ENCODE measurements at regions not wholly inside any gene's neighbourhood (a gene's known extent, or its start where the extent isn't known, plus 50 kb on each side); places are given as distances from the start of the nearest gene placed in this dataset.
"Not testable (repeated sequence)": the region's sequence is repeated elsewhere in the genome, so short reads cannot be mapped to it uniquely, and the experiment has no call there.

- Histone ChIP-seq H3K4me3 (replicated peaks in 1 of 3; ENCODE audit: low read depth in 2 of 3, low read length in 3 of 3) (peak overlapping the region in 1 of 3 experiments; percentile 40), H3K9me3 (replicated peaks in 1 of 2; ENCODE audit: control insufficient read depth in 1 of 2, insufficient read depth in 1 of 2, low read length in 2 of 2) (peaks cover 14 to 17% of the 10 kb centered on the region in 2 donors), H3K36me3 (replicated peaks in 1 of 2; ENCODE audit: control insufficient read depth in 1 of 2, insufficient read depth in 2 of 2, low read length in 2 of 2) (no peaks in the 10 kb centered on the region), H3K4me2 (replicated peaks; ENCODE audit: extremely low read depth, low read length, poor library complexity, severe bottlenecking) (no peak overlapping the region), H3K27me3 (ENCODE audit: control insufficient read depth in 2 of 2, insufficient read depth in 2 of 2, low read length in 2 of 2) (no peaks in the 10 kb centered on the region), H2AFZ (ENCODE audit: insufficient read depth, low read depth, low read length, poor library complexity, severe bottlenecking) (peak overlapping the region; percentile 37), H3K27ac (ENCODE audit: low read depth in 1 of 2, low read length in 2 of 2) (peak overlapping the region in 1 of 2 donors; percentile 84), H3K79me2 (ENCODE audit: insufficient read depth, low read length) (no peaks in the 10 kb centered on the region), H4K20me1 (ENCODE audit: insufficient read depth, low read length) (no peaks in the 10 kb centered on the region), H3K9ac (ENCODE audit: insufficient read depth, low read length, poor library complexity, severe bottlenecking) (no peak overlapping the region), H3K4me1 (ENCODE audit: control insufficient read depth in 1 of 2, insufficient read depth in 2 of 2, low read length in 2 of 2) (peaks cover 41 to 46% of the 10 kb centered on the region in 2 donors)
- Mint-ChIP-seq H3K36me3 (peaks cover 1 to 6% of the 10 kb centered on the region in 2 donors), H3K4me3 (peak overlapping the region in 1 of 2 donors; percentile 30), H3K27ac (peak overlapping the region in 6 of 7 donors; percentile 58 to 82 (median 76)), H3K9me3 (peaks cover 7 to 32% (median 22%) of the 10 kb centered on the region in 7 donors), H3K27me3 (ENCODE audit: low read depth in 3 of 3) (no peaks in the 10 kb centered on the region), H3K4me1 (peaks cover 37% of the 10 kb centered on the region)
- no peak for DNase-seq
- TF ChIP-seq, protein P1, sequence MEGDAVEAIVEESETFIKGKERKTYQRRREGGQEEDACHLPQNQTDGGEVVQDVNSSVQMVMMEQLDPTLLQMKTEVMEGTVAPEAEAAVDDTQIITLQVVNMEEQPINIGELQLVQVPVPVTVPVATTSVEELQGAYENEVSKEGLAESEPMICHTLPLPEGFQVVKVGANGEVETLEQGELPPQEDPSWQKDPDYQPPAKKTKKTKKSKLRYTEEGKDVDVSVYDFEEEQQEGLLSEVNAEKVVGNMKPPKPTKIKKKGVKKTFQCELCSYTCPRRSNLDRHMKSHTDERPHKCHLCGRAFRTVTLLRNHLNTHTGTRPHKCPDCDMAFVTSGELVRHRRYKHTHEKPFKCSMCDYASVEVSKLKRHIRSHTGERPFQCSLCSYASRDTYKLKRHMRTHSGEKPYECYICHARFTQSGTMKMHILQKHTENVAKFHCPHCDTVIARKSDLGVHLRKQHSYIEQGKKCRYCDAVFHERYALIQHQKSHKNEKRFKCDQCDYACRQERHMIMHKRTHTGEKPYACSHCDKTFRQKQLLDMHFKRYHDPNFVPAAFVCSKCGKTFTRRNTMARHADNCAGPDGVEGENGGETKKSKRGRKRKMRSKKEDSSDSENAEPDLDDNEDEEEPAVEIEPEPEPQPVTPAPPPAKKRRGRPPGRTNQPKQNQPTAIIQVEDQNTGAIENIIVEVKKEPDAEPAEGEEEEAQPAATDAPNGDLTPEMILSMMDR (IDR thresholded peaks at IDR 0.05), result no peak
- intact Hi-C loops (cut with micrococcal nuclease), result no loop called here
- WGBS (ENCODE audit: insufficient coverage), result no CpG with 5 or more reads among the region's 2 CpGs
Observed at GRCh38 chr4:37748485-37748884, 62.3 kb upstream of the RELL1 start.

DNA sequence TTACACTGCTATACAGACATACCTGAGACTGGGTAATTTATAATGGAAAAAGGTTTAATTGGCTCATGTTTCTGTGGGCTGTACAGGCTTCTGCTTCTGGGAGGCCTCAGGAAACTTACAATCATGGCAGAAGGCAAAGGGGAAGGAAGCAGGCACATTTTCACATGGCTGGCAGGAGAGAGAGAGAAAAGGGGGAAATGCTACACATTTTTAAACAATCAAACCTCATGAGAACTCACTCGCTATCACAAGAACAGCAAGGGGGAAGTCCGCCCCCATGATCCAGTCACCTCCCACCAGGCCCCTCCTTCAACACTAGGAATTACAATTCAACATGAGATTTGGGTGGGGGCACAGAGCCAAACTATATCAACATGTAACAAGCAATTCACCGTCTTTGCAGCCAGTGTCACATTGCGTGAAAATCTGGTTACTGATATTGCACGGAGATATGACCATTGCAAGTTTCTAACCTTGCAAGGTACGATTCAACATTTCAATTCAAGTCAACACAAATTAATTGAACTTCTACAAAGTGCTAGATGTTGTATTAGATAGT, 61.7 kb upstream of the RELL1 start:
- peaks cover 7 to 32% (median 22%) of the 10 kb centered on the region in 7 donors for H3K9me3 Mint-ChIP-seq
- intact Hi-C loops (cut with micrococcal nuclease), result no loop called here
- H3K27me3 ChIP-seq (ENCODE audit: control insufficient read depth in 2 of 2, insufficient read depth in 2 of 2, low read length in 2 of 2), result no peaks in the 10 kb centered on the region
- no peak overlapping the region for H3K4me2 ChIP-seq (replicated peaks; ENCODE audit: extremely low read depth, low read length, poor library complexity, severe bottlenecking)
- H3K4me1 Mint-ChIP-seq, result peaks cover 30% of the 10 kb centered on the region
- H3K4me3 Mint-ChIP-seq, result no peak overlapping the region
- no peak overlapping the region for H2AFZ ChIP-seq (ENCODE audit: insufficient read depth, low read depth, low read length, poor library complexity, severe bottlenecking)
- H3K27ac ChIP-seq (ENCODE audit: low read depth in 1 of 2, low read length in 2 of 2), result peak overlapping the region in 1 of 2 donors; percentile 84
- no peak overlapping the region for H3K4me3 ChIP-seq (replicated peaks in 1 of 3; ENCODE audit: low read depth in 2 of 3, low read length in 3 of 3)
- peaks cover 34 to 40% of the 10 kb centered on the region in 2 donors for H3K4me1 ChIP-seq (ENCODE audit: control insufficient read depth in 1 of 2, insufficient read depth in 2 of 2, low read length in 2 of 2)
- H3K36me3 Mint-ChIP-seq, result peaks cover 3 to 6% of the 10 kb centered on the region in 2 donors
- DNase-seq, result no peak
- WGBS (ENCODE audit: insufficient coverage), result no CpG with 5 or more reads among the region's 6 CpGs
- H3K27ac Mint-ChIP-seq, result peak overlapping the region in 2 of 7 donors; percentile 0 to 75
- TF ChIP-seq, protein P1 (IDR thresholded peaks at IDR 0.05), result no peak
- H3K79me2 ChIP-seq (ENCODE audit: insufficient read depth, low read length), result no peaks in the 10 kb centered on the region
- no peaks in the 10 kb centered on the region for H3K36me3 ChIP-seq (replicated peaks in 1 of 2; ENCODE audit: control insufficient read depth in 1 of 2, insufficient read depth in 2 of 2, low read length in 2 of 2)
- H3K9ac ChIP-seq (ENCODE audit: insufficient read depth, low read length, poor library complexity, severe bottlenecking), result no peak overlapping the region
- H3K27me3 Mint-ChIP-seq (ENCODE audit: low read depth in 3 of 3), result no peaks in the 10 kb centered on the region
- H4K20me1 ChIP-seq (ENCODE audit: insufficient read depth, low read length), result no peaks in the 10 kb centered on the region
- H3K9me3 ChIP-seq (replicated peaks in 1 of 2; ENCODE audit: control insufficient read depth in 1 of 2, insufficient read depth in 1 of 2, low read length in 2 of 2), result peaks cover 14 to 17% of the 10 kb centered on the region in 2 donors

- H2AFZ ChIP-seq (ENCODE audit: insufficient read depth, low read depth, low read length, poor library complexity, severe bottlenecking); H3K36me3 Mint-ChIP-seq; H3K4me3 ChIP-seq (replicated peaks in 1 of 3; ENCODE audit: low read depth in 2 of 3, low read length in 3 of 3); H3K27me3 ChIP-seq (ENCODE audit: control insufficient read depth in 2 of 2, insufficient read depth in 2 of 2, low read length in 2 of 2); intact Hi-C loops (cut with micrococcal nuclease); H3K27me3 Mint-ChIP-seq (ENCODE audit: low read depth in 3 of 3); H3K27ac Mint-ChIP-seq; H3K4me2 ChIP-seq (replicated peaks; ENCODE audit: extremely low read depth, low read length, poor library complexity, severe bottlenecking); H4K20me1 ChIP-seq (ENCODE audit: insufficient read depth, low read length); H3K9ac ChIP-seq (ENCODE audit: insufficient read depth, low read length, poor library complexity, severe bottlenecking); DNase-seq; H3K79me2 ChIP-seq (ENCODE audit: insufficient read depth, low read length); H3K4me3 Mint-ChIP-seq; H3K27ac ChIP-seq (ENCODE audit: low read depth in 1 of 2, low read length in 2 of 2); H3K36me3 ChIP-seq (replicated peaks in 1 of 2; ENCODE audit: control insufficient read depth in 1 of 2, insufficient read depth in 2 of 2, low read length in 2 of 2): not testable (repeated sequence)
- Mint-ChIP-seq H3K4me1 (peaks cover 29% of the 10 kb centered on the region), H3K9me3 (peaks cover 7 to 32% (median 22%) of the 10 kb centered on the region in 7 donors)
- 100% methylated on average over 3 of the region's 5 CpGs for WGBS (ENCODE audit: insufficient coverage)
- H3K4me1 ChIP-seq (ENCODE audit: control insufficient read depth in 1 of 2, insufficient read depth in 2 of 2, low read length in 2 of 2), result peaks cover 28 to 32% of the 10 kb centered on the region in 2 donors
- H3K9me3 ChIP-seq (replicated peaks in 1 of 2; ENCODE audit: control insufficient read depth in 1 of 2, insufficient read depth in 1 of 2, low read length in 2 of 2), result peaks cover 14 to 17% of the 10 kb centered on the region in 2 donors
Observed at GRCh38 chr4:37746852-37747251, 60.7 kb upstream of the RELL1 start.

Measured in CD14-positive monocyte (primary cell).